GM19023 (cell line): ENCODE measurements at regions not wholly inside any gene's neighbourhood (a gene's known extent, or its start where the extent isn't known, plus 50 kb on each side); places are given as distances from the start of the nearest gene placed in this dataset.

Experiments
- ATAC-seq: cut with Tn5 transposase; IDR thresholded peaks from one replicate; pipeline ENCODE4 v1.9.1; 2021; ENCODE audit warnings: mild to moderate bottlenecking, moderate library complexity; ENCODE audit not compliant: unreplicated experiment

DNA sequence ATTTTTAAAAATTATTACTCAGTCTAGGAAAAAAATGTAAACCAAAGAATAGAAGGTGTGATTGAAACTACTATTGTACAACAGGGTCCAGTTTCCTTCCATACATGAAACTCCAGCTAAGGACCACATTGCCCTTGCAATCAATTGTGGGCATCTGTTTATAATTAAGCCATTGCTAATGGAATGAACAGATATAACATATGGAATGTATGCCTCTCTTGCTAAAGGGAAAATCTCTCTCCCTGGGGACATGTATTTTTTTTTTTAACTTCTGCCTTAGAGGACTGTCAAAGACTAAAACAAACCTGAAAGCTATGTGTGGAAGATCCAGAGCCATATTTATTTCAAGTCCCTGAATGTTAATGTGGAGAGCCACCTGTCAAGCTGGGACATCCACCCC lies 336.8 kb upstream of the MANEA start:
- ATAC-seq = no peak

DNA sequence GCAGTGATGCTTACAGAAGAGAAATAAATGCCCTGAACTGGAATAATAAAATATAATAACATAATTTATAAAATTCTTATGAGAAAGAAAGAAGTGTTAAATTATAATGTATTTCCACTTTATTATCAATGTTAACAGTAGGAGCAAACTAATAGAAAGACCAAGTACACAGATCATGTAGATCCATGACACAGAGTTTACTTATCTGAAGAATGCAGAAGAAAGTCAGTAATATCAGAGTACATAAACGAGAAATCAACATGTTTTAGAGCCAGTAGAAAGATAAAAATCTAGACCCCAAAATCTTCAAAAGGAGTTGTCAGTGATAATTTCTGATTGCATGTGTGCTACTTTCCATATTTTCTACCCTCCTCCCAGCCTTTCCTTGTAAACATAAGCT lies 334.8 kb upstream of the MANEA start:
- no peak for ATAC-seq

DNA sequence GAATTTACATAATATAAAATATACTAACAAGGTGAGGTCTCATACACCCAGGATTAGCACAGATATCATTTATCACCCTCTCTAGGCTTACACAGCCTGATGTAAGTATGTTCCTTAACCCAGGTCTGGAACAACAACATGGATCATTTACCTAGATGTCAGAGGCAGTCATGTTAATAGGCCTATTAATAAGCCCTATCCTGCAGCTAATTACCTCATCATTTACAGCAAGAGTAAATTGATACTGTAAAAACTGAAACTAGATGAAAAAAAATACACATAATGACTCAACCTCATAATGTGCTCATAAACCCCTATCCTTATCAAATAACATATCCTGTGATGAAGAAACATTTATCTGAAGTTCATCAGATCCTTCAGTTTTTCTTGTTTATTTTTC lies 334.3 kb upstream of the MANEA start:
- ATAC-seq = no peak

DNA sequence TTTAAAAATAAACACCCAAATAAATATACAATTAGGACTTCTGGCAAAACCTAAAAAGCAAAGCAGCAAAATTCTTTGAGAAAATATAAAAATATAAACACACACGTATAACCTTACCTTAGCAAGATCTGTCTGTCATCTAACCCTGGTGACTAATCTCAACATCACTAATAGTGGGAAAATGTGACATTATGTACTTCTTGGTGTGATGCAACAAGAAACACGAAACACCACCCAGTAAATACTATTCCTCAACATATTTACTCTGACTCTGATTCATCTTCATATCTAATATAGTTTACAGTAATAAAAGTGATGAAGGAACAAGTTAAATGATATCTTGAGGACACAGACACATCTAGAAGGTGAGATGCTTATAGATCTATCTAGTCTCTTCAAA lies 332.6 kb upstream of the MANEA start:
- ATAC-seq = no peak

DNA sequence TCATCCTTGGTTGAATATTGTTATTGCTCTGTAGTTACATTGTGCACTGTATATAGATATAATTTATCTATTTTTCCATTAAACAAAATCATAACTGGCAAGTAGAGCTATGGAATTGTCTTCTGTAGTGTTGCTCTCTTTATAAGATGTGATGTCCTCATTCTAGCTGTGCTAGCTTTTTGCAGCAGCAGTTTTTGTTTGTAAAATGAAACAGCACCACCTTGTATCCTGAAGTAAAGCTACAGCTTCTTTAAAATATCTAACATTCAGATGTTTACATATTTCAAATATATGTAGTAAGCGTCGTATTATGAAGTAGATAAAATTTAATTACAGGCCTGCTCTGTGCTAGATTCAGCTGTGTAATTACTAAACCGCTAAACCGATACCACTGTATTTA lies 328.8 kb upstream of the MANEA start:
- no peak for ATAC-seq

DNA sequence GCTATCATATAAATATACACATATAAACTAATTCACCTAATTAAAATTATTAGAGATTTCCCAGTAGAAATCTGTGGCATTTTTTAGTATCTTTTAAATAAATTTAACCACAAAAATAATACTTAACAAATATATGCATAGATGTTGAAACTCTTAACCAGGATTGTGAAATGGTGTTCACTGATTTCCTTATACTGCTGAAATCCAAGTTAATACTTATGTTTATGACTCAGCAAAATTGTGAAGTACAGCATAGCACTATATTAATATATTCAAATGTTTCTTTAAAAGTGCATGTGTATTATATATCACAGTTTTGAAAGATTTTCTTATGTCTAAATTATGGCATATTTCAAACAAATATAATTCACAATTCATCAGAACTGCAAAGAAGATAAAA lies 328.2 kb upstream of the MANEA start:
- ATAC-seq = no peak

DNA sequence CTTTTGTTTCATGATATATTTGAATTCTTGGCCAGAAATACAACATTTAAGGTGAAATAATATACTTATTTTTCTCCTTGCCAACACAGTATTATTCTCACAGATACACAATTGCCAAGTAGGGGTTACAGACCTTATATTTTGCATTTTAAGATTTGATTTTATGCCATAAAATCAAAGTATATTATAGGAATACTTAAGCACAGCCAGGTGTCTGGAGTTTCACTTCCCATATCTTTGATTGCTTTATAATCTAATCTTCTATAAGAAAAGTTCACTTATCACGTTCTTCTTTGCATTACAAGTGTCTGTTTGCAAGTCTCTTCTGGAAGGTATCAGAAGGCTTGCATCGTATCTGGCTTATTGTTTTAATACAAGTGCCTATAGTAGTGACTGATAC lies 327.7 kb upstream of the MANEA start:
- no peak for ATAC-seq

DNA sequence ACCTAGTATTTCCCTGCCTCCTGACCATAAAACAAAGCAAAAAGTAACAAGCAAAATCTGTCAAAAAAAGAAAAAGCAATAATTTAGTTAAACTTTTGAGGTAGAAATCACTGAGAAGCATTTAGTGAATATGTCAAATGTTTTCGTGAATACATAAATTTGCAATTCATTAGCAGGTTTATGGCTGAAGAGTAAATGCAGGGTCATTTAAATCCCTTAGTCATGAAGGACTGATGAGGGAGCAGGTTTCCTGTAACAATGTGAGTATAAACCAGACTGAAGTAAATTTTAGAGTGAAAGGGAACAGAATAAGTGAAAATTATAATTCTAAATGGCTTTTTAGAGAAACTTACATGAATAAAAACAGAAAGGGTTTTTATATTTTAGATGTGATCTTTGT lies 313.5 kb upstream of the MANEA start:
- no peak for ATAC-seq

DNA sequence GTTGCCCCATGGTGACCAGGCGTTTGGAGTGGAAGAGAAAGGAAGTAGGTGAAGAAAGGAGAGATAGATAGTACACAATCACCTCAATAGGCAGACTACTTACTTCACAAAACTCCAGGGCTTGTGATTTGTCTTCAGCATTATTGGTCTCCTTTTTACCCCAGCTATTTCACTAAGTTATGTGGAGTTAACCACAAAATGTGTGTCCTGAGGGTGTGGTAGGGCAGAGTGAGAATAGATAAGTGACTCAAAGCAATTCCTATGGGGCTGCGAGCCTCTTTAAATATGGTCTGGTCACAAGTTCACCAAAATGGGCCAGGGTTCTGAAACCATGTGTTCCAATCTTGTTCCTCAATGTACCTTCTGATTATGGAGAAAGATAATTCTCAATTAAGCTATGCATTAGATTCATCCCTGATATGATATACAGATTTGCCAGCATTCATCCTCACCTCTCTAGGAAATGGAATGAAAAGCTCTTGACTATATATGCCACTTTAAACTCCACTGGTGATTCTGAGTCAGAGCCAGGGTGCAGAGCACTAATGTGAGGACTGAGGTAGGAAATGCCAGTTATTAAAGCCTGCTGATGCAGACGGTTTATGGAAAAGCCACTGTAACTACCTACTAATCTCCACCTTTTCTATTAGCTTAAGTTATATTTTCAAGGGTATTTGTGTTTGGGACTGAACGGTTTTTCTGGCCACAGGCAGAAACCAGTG lies 310.6 kb upstream of the MANEA start:
- ATAC-seq = no peak

DNA sequence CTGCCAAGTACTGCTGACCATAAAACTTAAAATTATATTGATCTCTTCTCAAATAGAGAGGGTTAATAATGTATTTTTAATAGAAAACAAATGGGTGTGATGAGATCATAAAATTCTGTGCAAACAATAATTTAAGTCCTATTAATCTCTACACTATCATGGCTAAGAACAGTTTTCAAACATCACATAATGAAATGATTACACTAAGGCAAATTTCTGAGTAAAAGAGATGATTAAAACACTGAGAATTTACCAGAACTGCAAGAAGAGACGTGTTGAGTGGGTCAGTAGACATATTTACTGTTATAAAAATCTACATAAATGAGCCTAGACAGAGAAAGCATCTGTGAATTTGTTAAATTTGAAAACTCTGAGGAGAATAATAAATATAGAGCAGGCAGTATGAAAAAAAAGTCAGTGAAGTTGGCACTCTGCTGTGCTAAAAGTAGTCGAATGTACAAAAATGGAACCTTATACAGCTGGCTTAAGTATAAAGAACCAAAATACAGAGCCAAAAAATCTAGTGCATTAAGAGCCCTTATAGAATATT lies 302.6 kb upstream of the MANEA start:
- ATAC-seq = no peak

DNA sequence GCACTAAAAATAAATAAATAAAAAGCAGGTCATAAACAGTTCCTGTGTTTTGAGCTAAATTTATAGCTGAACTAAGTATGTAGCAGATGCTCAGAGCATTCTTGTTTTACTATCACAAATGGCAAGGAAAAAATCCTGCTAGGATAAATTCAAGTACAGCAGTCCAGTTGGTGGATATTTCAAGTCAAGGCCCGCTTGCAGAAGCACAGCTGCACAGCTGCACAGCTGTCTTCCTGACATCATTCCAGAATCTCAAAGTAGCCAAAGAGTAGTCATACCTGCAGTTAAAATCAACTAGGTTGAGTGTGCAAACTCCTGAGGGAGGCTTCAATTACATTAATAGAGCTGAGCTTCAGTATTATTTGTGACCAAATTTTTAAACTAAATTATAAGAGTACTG lies 297.7 kb upstream of the MANEA start:
- ATAC-seq = no peak

DNA sequence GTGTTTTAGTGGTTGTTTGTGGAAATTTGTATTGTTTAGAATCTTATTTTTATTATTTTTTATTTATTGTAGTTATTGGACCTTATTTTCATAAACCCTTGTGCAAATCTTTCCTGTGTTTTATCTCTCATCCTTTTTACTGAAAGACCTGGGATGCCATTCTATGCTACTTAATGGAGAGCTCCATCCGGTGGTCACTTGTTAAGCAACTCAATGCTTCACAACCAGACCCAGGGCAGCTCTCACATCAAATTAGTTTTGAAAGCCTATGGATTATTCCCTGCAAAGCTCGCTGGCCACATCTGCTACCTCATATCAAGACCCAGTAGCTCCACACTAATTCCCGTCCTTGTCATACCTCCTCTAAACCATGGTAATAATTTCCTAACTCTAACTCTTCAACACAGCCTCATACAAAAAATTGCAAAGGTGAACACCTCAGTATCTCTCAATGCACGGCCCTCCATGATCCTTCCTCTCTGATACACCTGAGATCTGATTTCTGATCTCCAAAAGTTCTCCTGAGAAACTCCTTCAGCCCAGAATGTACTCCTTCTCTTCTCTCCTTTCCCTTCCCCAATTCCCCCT lies 296.6 kb upstream of the MANEA start:
- no peak for ATAC-seq

DNA sequence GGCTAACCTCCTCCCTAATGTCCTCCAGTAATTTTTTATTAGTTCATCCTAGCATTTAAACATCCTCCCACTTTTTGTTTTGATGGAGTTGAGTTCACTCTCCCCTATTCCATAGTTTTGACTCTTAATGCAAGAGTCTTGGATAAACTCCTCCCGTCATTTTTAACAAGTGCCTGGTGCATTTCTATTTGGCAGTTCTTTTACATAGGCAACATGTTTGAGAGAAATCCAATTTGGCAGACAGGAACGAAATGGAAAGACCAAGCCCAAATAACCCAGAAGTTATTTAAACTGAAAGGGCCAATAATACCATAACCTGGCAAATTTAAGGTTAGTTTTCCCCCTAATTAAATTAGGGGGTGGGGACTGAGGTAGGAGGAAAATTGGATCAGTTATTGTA lies 291.5 kb upstream of the MANEA start:
- ATAC-seq = no peak

DNA sequence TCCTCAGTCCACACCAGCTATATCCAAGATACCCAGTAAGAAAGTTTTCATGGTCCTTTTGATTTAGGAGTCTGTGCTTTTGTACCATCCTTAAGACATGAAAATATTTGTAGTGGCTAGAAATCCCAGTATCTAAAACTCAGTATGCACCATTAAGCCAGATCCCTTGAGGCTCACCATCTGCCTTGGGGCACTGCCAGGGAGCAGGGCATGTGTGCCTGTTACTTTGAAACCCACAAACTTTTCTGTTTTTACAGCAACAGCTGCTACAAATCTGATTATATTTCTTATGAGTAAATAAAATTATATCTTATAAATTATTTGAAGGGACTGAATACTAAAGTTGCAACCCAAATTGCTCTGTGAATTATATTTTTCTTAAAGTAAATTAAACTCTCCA lies 290.5 kb upstream of the MANEA start:
- ATAC-seq = no peak

DNA sequence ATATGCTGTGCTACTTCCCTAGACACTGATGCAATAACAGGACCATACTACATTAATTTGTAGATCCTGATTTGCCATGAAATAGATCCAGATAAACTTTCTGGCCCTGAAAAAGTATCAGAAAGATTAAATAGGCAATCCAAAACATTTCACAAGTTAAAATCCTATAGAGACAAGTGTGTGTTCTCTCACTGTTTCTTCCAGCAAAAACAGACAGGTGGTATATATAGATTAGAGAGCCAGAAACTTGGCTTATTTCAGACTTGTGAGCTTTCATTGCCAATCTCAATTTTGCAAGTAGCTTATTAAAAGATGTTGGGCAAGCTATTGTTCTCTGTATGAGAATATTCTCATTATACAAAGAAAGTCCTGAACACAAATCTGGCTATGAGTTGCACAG lies 289.1 kb upstream of the MANEA start:
- no peak for ATAC-seq

DNA sequence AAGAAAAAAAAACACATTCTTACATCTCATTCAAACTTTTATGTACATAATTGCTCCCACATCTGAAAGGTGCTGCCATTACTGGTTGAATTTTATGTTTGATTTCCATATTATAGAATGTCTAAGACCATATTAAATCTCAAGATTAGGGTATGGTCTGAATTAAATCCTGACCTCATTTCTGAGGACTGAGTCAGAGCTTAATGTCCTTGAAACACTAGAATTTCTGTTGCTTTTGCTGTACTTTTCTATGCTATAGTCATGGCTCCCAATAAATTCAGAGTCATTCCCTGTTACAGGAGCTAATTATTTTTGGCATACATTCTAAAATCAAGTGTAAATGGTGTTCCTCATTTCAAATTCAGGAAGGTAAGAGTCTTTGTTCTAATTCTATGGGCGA lies 285.3 kb upstream of the MANEA start:
- ATAC-seq = no peak

DNA sequence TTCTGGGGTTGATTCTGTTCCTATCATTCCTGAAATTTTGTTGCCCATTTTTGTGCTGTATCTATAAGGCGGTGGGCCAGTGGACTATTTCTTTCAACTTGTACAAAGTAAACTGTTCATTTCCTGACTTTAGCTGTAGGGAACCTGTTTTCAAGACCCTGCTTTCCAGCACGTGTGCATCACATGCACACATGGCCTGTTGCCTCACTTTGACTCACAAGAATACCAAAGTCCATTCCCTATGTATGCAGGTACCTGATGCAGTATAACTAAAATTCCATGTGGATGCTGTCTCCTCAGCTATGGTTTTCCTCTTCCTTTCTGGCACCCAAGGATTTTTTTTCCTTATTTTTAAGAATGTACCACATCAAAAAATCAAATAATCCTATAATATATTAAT lies 284.1 kb upstream of the MANEA start:
- no peak for ATAC-seq

DNA sequence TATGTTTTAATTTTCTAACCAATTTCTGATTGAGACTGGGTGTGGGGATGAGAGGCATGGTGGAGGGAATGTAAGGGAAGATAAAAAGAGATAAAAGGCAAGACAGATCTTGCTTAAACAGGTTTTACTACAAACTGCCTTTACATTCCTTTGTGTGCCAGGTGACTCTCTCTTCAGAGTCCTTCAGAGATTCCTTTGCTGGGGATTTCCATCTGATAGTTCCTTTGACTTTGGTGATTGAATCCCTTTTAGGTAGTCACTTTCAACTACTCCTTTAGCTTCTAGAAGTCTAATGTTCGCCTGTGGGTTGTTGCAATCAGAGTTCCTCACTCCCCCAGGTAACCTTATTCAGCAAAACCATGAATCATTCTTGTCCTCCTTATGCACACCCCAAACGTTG lies 283.3 kb upstream of the MANEA start:
- no peak for ATAC-seq

DNA sequence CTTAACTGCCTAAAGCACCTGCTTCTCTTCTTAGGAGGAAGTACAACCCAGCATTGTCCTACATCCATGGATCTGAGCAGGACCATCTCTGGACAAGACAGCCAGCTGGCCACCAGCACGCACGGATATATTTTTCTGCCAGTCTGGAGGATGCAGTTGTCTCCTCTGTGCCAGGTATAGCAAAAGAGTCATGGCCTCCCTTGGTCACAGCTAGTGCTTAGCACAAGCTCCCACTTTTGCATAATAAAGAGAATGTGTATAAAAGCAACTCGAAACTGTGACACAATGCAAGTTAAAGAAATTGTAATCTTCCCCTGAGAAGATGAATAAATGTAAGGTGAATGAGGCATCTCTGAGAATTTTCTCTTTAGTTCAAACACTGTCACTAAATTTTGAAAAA lies 267.8 kb upstream of the MANEA start:
- no peak for ATAC-seq

DNA sequence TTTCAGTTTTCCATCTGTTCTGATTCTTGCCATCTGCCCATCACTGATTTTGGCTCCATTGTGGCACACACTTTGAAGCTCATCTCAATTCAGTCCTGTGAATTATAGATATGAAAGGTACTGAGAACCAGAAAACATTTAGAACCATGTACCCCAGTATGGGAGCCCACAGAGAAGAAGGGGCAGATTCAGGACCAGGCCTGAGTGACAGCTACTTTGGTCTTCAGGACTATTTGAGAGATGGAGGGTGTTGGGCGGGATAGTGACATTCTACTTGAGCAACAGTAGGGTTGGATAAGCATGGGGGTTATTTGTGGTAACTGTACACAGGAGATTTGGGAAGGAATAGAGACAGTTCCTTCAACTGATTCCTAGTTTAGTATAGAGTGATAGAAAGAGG lies 259.2 kb upstream of the MANEA start:
- ATAC-seq = no peak

DNA sequence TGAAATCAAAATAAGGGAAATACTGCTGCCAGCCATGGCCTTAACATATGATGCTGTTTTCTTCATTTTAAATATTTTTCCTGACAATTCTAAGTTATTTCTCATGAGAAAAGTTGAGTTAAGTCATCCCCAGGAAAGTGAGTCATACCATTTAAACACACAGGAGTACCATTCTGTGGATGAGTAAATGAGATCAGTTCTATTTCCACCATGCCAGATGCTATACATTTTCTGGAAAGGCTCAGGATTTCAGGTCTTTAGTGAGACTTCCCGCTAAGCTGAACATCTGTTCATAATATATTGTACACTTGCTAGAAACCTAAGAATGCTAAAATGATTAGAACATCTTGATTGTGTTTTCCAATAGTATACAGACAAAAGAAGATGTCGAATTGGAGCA lies 256.2 kb upstream of the MANEA start:
- ATAC-seq = no peak

DNA sequence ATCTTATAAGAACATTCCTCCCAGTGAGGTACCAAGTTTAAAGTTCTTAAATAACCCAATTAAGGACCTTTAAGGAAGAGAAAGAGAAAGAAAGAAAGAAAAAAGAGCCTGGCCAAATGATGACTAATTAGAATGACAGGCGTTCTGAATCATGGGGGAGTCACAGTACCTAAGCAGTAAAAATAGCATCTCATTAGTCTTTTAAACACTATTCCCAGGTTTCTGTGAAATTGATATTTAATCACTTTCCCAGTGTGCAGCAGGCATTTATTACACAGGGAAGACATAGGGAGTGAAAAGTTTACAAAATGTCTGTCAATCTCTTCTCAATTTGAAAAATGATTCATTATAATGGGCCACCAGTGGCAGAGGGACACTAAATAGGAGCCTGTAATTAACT lies 251.4 kb upstream of the MANEA start:
- ATAC-seq = no peak

DNA sequence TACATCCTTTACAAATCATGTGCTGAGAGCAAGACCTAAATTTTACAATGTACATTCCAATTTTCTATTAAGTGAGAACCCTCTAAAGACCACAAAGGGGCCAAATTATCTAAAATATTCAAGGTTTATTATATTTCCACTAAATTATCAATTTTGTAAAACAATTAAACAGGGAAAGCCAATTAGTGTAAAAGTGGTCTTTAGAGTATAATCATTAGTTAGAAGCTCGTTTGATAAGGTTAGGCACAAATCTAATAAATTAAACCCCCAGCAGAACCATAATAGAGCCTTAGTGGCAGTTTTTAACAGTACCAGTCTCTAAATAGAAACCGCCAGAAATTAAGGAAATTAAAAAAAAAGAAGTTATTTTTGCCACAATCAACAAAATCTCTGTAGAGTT lies 249.1 kb upstream of the MANEA start:
- no peak for ATAC-seq
